Endodermal cell (in vitro differentiated cells): ENCODE measurements at regions not wholly inside any gene's neighbourhood (a gene's known extent, or its start where the extent isn't known, plus 50 kb on each side); places are given as distances from the start of the nearest gene placed in this dataset.
A peak's percentile ranks its signal among the peaks of the same experiment; 100 is the strongest.

Experiments
- DNase-seq: peaks from one replicate; pipeline ENCODE4 v3.0.0-alpha.2; 2017
- H3K27ac ChIP-seq: 2 replicates; pipeline ENCODE4 v1.5.1; 2013; ENCODE audit warnings: mild to moderate bottlenecking, low read depth, low read length, moderate library complexity
- H3K27me3 ChIP-seq: 2 replicates; pipeline ENCODE4 v1.6.1; 2013; ENCODE audit warnings: mild to moderate bottlenecking, low read length, moderate library complexity; ENCODE audit not compliant: insufficient read depth, control insufficient read depth, poor library complexity, severe bottlenecking
- H3K36me3 ChIP-seq: 2 replicates; pipeline ENCODE4 v1.7.0; 2013; ENCODE audit warnings: mild to moderate bottlenecking, low read length, moderate library complexity; ENCODE audit not compliant: control insufficient read depth, insufficient read depth
- H3K4me1 ChIP-seq: one replicate; pipeline ENCODE4 v1.7.0; 2013; ENCODE audit warnings: low read length; ENCODE audit not compliant: control insufficient read depth, insufficient read depth
- H3K4me3 ChIP-seq: 2 replicates; pipeline ENCODE4 v1.5.1; 2013; ENCODE audit warnings: mild to moderate bottlenecking, low read length, moderate library complexity
- H3K9ac ChIP-seq: 2 replicates; pipeline ENCODE4 v1.6.1; 2013; ENCODE audit warnings: mild to moderate bottlenecking, low read length, moderate library complexity; ENCODE audit not compliant: poor library complexity, severe bottlenecking; ENCODE audit errors: extremely low read depth
- H3K9me3 ChIP-seq: 2 replicates; pipeline ENCODE4 v1.6.1; 2013; ENCODE audit warnings: mild to moderate bottlenecking, low read length, moderate library complexity; ENCODE audit not compliant: control insufficient read depth
- H3K27ac Mint-ChIP-seq: 2 replicates; pipeline ENCODE4 v1.8.0; 2020; ENCODE audit warnings: mixed read lengths
- H3K27me3 Mint-ChIP-seq: 2 replicates; pipeline ENCODE4 v1.8.0; 2021; ENCODE audit warnings: mild to moderate bottlenecking, mixed read lengths; ENCODE audit not compliant: insufficient read depth
- H3K36me3 Mint-ChIP-seq: 2 replicates; pipeline ENCODE4 v1.8.0; 2020; ENCODE audit warnings: low read depth, mixed read lengths
- H3K4me1 Mint-ChIP-seq: 2 replicates; pipeline ENCODE4 v1.8.0; 2020; ENCODE audit warnings: mixed read lengths
- H3K4me3 Mint-ChIP-seq: 2 replicates; pipeline ENCODE4 v1.8.0; 2020; ENCODE audit warnings: mild to moderate bottlenecking, moderate library complexity, mixed read lengths
- H3K9me3 Mint-ChIP-seq: 2 replicates; pipeline ENCODE4 v1.8.0; 2020; ENCODE audit warnings: mild to moderate bottlenecking, mixed read lengths
- WGBS, 2 experiments: methylation state at CpG; one replicate each; pipeline versions ENCODE4 v1.1.5 to v1.1.7; 2013; ENCODE audit warnings: missing lambda C conversion rate in 2 of 2, mixed read lengths in 1 of 2; ENCODE audit not compliant: insufficient coverage in 1 of 2, insufficient read length in 1 of 2; 5-methylcytosine and 5-hydroxymethylcytosine counted together
- TF ChIP-seq, protein P1 (sequence below): fragments of 200-600 bp; sonication (generic); conservative IDR thresholded peaks from 2 replicates; pipeline ENCODE4 v1.5.0; 2021; ENCODE audit warnings: antibody characterized with exemption, mild to moderate bottlenecking

- DNase-seq = no peak
- Histone ChIP-seq H3K4me1 (no peaks in the 10 kb centered on the region), H3K36me3 (no peaks in the 10 kb centered on the region), H3K4me3 (no peak overlapping the region), H3K27ac (no peak overlapping the region), H3K9ac (no peak overlapping the region), H3K9me3 (no peaks in the 10 kb centered on the region), H3K27me3 (no peaks in the 10 kb centered on the region)
- Mint-ChIP-seq H3K27me3 (no peaks in the 10 kb centered on the region), H3K4me3 (no peak overlapping the region), H3K27ac (no peak overlapping the region), H3K36me3 (no peaks in the 10 kb centered on the region), H3K9me3 (no peaks in the 10 kb centered on the region), H3K4me1 (peaks cover 8% of the 10 kb centered on the region)
- TF ChIP-seq, protein P1, sequence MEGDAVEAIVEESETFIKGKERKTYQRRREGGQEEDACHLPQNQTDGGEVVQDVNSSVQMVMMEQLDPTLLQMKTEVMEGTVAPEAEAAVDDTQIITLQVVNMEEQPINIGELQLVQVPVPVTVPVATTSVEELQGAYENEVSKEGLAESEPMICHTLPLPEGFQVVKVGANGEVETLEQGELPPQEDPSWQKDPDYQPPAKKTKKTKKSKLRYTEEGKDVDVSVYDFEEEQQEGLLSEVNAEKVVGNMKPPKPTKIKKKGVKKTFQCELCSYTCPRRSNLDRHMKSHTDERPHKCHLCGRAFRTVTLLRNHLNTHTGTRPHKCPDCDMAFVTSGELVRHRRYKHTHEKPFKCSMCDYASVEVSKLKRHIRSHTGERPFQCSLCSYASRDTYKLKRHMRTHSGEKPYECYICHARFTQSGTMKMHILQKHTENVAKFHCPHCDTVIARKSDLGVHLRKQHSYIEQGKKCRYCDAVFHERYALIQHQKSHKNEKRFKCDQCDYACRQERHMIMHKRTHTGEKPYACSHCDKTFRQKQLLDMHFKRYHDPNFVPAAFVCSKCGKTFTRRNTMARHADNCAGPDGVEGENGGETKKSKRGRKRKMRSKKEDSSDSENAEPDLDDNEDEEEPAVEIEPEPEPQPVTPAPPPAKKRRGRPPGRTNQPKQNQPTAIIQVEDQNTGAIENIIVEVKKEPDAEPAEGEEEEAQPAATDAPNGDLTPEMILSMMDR = no peak
- 88 to 90% methylated on average over 3 of the region's 3 CpGs for WGBS, 2 experiments
These were observed 290.2 kb downstream of the AKAIN1 start for GRCh38 chr18:4906856-4907255.

GRCh38 chr18:4888251-4889040 is 308.6 kb downstream of the AKAIN1 start:
- Mint-ChIP-seq H3K4me1 (no peaks in the 10 kb centered on the region), H3K9me3 (peaks cover 27% of the 10 kb centered on the region), H3K27ac (no peak overlapping the region), H3K4me3 (no peak overlapping the region), H3K27me3 (no peaks in the 10 kb centered on the region), H3K36me3 (peaks cover 6% of the 10 kb centered on the region)
- TF ChIP-seq, protein P1 = no peak
- no peak for DNase-seq
- H3K9me3 ChIP-seq = peaks cover 23% of the 10 kb centered on the region
- no peaks in the 10 kb centered on the region for H3K4me1 ChIP-seq
- H3K4me3 ChIP-seq = no peak overlapping the region
- no peak overlapping the region for H3K27ac ChIP-seq
- H3K27me3 ChIP-seq = no peaks in the 10 kb centered on the region
- 88 to 100% methylated on average over 2 to 6 of the region's 6 CpGs for WGBS, 2 experiments
- H3K9ac ChIP-seq = no peak overlapping the region
- no peaks in the 10 kb centered on the region for H3K36me3 ChIP-seq

DNA sequence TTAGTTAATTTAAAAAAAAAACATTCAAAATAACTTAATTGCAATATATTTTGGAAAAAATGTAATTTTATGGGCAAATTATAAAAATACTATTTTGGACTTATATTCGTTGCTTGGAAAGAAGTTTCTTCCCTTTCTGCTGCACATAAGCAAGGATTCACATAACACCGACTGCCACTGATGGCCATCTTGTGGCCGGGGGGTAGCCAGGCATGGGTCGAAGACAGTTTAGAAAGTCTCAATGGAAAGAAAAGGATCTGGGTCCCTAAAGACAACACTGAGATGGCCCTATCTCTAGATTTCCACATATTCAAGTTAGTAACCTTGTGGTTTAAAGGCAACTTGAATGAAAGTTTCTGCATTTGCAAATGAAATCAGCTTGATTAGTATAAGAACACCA is 318.6 kb downstream of the AKAIN1 start:
- WGBS, 2 experiments = 89% methylated on average over 3 to 4 of the region's 4 CpGs
- H3K27me3 ChIP-seq = no peaks in the 10 kb centered on the region
- H3K9ac ChIP-seq = no peak overlapping the region
- H3K4me3 ChIP-seq = no peak overlapping the region
- peak; percentile 38 for DNase-seq
- no peak overlapping the region for H3K27ac Mint-ChIP-seq
- no peaks in the 10 kb centered on the region for H3K4me1 Mint-ChIP-seq
- TF ChIP-seq, protein P1 = peak; percentile 50
- H3K27ac ChIP-seq = no peak overlapping the region
- peaks cover 8% of the 10 kb centered on the region for H3K9me3 ChIP-seq
- no peaks in the 10 kb centered on the region for H3K36me3 ChIP-seq
- H3K27me3 Mint-ChIP-seq = no peaks in the 10 kb centered on the region
- H3K36me3 Mint-ChIP-seq = no peaks in the 10 kb centered on the region
- peaks cover 33% of the 10 kb centered on the region for H3K9me3 Mint-ChIP-seq
- H3K4me3 Mint-ChIP-seq = no peak overlapping the region
- H3K4me1 ChIP-seq = no peaks in the 10 kb centered on the region
